ENCODE measurements at regions not wholly inside any gene's neighbourhood (a gene's known extent, or its start where the extent isn't known, plus 50 kb on each side); places are given as distances from the start of the nearest gene placed in this dataset.

- TF ChIP-seq, protein P1, sequence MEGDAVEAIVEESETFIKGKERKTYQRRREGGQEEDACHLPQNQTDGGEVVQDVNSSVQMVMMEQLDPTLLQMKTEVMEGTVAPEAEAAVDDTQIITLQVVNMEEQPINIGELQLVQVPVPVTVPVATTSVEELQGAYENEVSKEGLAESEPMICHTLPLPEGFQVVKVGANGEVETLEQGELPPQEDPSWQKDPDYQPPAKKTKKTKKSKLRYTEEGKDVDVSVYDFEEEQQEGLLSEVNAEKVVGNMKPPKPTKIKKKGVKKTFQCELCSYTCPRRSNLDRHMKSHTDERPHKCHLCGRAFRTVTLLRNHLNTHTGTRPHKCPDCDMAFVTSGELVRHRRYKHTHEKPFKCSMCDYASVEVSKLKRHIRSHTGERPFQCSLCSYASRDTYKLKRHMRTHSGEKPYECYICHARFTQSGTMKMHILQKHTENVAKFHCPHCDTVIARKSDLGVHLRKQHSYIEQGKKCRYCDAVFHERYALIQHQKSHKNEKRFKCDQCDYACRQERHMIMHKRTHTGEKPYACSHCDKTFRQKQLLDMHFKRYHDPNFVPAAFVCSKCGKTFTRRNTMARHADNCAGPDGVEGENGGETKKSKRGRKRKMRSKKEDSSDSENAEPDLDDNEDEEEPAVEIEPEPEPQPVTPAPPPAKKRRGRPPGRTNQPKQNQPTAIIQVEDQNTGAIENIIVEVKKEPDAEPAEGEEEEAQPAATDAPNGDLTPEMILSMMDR (IDR thresholded peaks at IDR 0.05) = no peak
- TF ChIP-seq EP300 (IDR thresholded peaks at IDR 0.05; ENCODE audit: low read depth) (no peak), POLR2A (IDR thresholded peaks at IDR 0.05) (no peak), POLR2AphosphoS5 (IDR thresholded peaks at IDR 0.05) (no peak)
These were observed 107.1 kb upstream of the UBE3A start for GRCh38 chr15:25545889-25546288.

Measured in transverse colon (tissue), 4 donors.